Skeletal muscle cell (primary cell): ENCODE measurements at regions not wholly inside any gene's neighbourhood (a gene's known extent, or its start where the extent isn't known, plus 50 kb on each side); places are given as distances from the start of the nearest gene placed in this dataset.

Source experiments
- DNase-seq: peaks from one replicate; pipeline ENCODE4 v3.0.0-alpha.2; 2010; ENCODE audit warnings: low read depth
- H3K4me3 ChIP-seq: 2 replicates; pipeline ENCODE4 v1.5.1; 2011; ENCODE audit warnings: low read depth, mild to moderate bottlenecking, control low read depth, low read length, moderate library complexity

- H3K4me3 ChIP-seq = no peak overlapping the region
- DNase-seq = no peak
Observed at GRCh38 chr5:56532466-56532865, 282.9 kb upstream of the MAP3K1 start.

- DNase-seq = no peak
- H3K4me3 ChIP-seq = no peak overlapping the region
Observed at GRCh38 chr5:56530626-56531138, 284.7 kb upstream of the MAP3K1 start.

- no peak for DNase-seq
- H3K4me3 ChIP-seq = no peak overlapping the region
Observed at GRCh38 chr5:56529666-56530430, 285.5 kb upstream of the MAP3K1 start.

GRCh38 chr5:56527174-56527573, 288.2 kb upstream of the MAP3K1 start:
- no peak for DNase-seq
- H3K4me3 ChIP-seq = no peak overlapping the region

GRCh38 chr5:56525113-56525512, 290.2 kb upstream of the MAP3K1 start:
- DNase-seq = no peak

GRCh38 chr5:56523790-56524575, 290.9 kb upstream of the ANKRD55 start:
- DNase-seq = no peak

More at GRCh38 chr5:56525113-56525512, 290.2 kb upstream of the MAP3K1 start:
- H3K4me3 ChIP-seq = no peak overlapping the region

GRCh38 chr5:56522960-56523359, 289.8 kb upstream of the ANKRD55 start:
- no peak overlapping the region for H3K4me3 ChIP-seq
- DNase-seq = no peak

More at GRCh38 chr5:56523790-56524575, 290.9 kb upstream of the ANKRD55 start:
- H3K4me3 ChIP-seq = no peak overlapping the region

- no peak for DNase-seq
- H3K4me3 ChIP-seq = no peak overlapping the region
Observed at GRCh38 chr5:56522169-56522568, 289.0 kb upstream of the ANKRD55 start.

GRCh38 chr5:56520986-56521730, 288.0 kb upstream of the ANKRD55 start:
- no peak overlapping the region for H3K4me3 ChIP-seq
- no peak for DNase-seq

- no peak overlapping the region for H3K4me3 ChIP-seq
- DNase-seq = no peak
Observed at GRCh38 chr5:56518820-56519219, 285.7 kb upstream of the ANKRD55 start.

GRCh38 chr5:56517011-56517416, 283.9 kb upstream of the ANKRD55 start:
- no peak for DNase-seq
- H3K4me3 ChIP-seq = no peak overlapping the region

- DNase-seq = no peak
- no peak overlapping the region for H3K4me3 ChIP-seq
Observed at GRCh38 chr5:56516441-56516840, 283.3 kb upstream of the ANKRD55 start.

GRCh38 chr5:56516035-56516434, 282.9 kb upstream of the ANKRD55 start:
- no peak for DNase-seq

GRCh38 chr5:56515011-56515410, 281.9 kb upstream of the ANKRD55 start:
- H3K4me3 ChIP-seq = no peak overlapping the region
- DNase-seq = no peak

More at GRCh38 chr5:56516035-56516434, 282.9 kb upstream of the ANKRD55 start:
- H3K4me3 ChIP-seq = no peak overlapping the region

- no peak for DNase-seq
- H3K4me3 ChIP-seq = no peak overlapping the region
Observed at GRCh38 chr5:56514245-56514644, 281.1 kb upstream of the ANKRD55 start.

- H3K4me3 ChIP-seq = no peak overlapping the region
- no peak for DNase-seq
Observed at GRCh38 chr5:56513141-56513540, 280.0 kb upstream of the ANKRD55 start.

GRCh38 chr5:56512313-56512996, 279.3 kb upstream of the ANKRD55 start:
- H3K4me3 ChIP-seq = no peak overlapping the region
- no peak for DNase-seq

GRCh38 chr5:56511326-56511841, 278.3 kb upstream of the ANKRD55 start:
- H3K4me3 ChIP-seq = no peak overlapping the region
- DNase-seq = no peak

GRCh38 chr5:56508249-56508648, 275.1 kb upstream of the ANKRD55 start:
- DNase-seq = no peak
- no peak overlapping the region for H3K4me3 ChIP-seq
